Activated CD8-positive, alpha-beta memory T cell treated with anti-CD3 and anti-CD28 coated beads for 36 hours (primary cell): ENCODE measurements at regions not wholly inside any gene's neighbourhood (a gene's known extent, or its start where the extent isn't known, plus 50 kb on each side); places are given as distances from the start of the nearest gene placed in this dataset.

Experiments used
- CTCF ChIA-PET: fragments of 350-600 bp; sonication (Branson Sonifier 250); formaldehyde crosslinking; loops from one replicate; lab custom pipeline; 2021; ENCODE audit warnings: antibody characterized with exemption; lab: Charles Lee
- POLR2A ChIA-PET: fragments of 350-600 bp; sonication (Branson Sonifier 250); formaldehyde crosslinking; loops from one replicate; lab custom pipeline; 2021; ENCODE audit warnings: antibody characterized with exemption; lab: Charles Lee

GRCh38 chr5:118558871-118559270, 429.5 kb downstream of the DTWD2 start:
- CTCF ChIA-PET, result no interaction called here
- POLR2A ChIA-PET, result no interaction called here

DNA sequence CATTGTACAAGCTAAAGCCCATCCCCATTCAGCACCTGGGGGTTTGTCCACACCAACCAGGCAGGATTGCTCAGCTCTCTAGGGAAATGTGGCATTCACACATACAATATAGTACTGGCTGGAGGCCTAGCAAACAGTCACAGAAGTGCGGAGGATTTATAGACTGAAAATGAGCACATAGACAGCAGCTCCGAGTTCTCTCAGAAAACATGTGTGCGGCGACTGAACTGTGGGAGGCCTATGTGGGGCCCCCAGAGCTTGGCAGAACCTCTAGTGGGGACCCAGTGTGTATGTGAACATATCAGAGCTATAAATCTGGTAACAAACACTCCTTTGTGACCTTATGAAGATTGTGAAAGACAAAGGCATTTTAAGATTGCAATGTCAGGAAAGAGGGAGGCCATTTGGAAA, 431.1 kb downstream of the DTWD2 start:
- CTCF ChIA-PET, result interaction anchor here (1.3 kb wide), 1 partner anchor 235 kb away, joined by 3 read pairs; no protein-coding TSS in a partner anchor
- POLR2A ChIA-PET, result no interaction called here

- ChIA-PET POLR2A (no interaction called here), CTCF (no interaction called here)
Measured at GRCh38 chr5:118556792-118557191, 431.6 kb downstream of the DTWD2 start.

GRCh38 chr5:118555727-118556126, 432.6 kb downstream of the DTWD2 start:
- POLR2A ChIA-PET, result no interaction called here
- CTCF ChIA-PET, result no interaction called here

DNA sequence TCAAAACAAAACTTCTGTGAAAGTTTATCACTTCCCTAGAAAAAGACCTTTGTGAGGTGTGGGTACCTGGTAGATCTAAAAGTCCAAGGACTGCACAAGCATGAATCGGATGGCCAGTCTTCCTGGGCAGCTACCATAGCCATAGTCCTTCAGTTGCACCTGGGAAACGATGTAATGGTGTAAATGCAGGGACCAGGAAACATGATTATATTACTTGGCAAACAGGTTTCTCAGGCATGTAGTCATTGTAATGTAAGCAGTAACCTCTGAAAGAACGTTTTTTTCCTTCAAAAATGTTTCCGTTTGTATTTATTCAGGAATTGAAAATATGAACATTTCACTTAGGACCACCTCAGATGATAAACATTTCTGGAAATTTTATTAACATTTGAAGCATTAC, 433.4 kb downstream of the DTWD2 start:
- POLR2A ChIA-PET, result no interaction called here
- CTCF ChIA-PET, result no interaction called here

DNA sequence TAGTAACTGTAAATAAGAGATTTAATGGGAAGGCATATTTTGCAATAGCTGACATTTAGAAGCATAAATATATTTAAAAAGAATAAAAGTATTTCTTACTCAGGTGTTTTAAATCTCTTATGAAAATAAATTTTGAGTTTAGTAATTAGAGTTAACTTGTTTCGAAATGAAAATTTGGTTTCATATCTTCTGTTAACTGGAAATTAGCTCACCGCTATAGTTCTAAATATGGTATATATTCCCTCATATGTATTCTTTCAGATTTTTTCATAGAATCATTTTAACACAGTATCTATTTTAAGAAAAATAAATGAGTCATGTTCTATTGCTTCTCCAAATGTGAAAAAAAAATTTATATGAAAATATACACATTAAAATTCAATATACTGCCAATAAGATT, 434.1 kb downstream of the DTWD2 start:
- POLR2A ChIA-PET, result no interaction called here
- CTCF ChIA-PET, result no interaction called here

GRCh38 chr5:118553662-118554061, 434.7 kb downstream of the DTWD2 start:
- ChIA-PET CTCF (no interaction called here), POLR2A (no interaction called here)

GRCh38 chr5:118552731-118553360, 435.5 kb downstream of the DTWD2 start:
- ChIA-PET CTCF (no interaction called here), POLR2A (no interaction called here)

- ChIA-PET CTCF (no interaction called here), POLR2A (no interaction called here)
Measured at GRCh38 chr5:118552146-118552545, 436.2 kb downstream of the DTWD2 start.

DNA sequence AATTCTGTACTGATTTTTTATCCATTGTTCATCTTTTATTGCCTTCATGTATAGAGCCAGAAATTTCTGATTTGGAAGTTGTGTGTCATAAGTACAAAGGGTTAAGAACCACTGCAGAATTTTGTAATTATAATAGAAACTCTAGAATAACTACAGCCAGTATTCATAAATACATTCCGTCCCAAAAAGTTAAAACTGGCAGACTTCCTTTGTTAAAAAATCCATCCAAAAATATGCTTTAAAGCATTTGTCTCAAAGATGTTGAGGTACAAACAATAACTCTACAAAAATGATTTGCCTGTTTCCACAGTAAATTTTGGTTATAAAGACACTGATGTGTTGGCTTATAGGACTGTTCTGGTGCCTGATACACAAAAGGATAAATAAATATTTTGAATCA, 436.6 kb downstream of the DTWD2 start:
- CTCF ChIA-PET, result no interaction called here
- POLR2A ChIA-PET, result no interaction called here

DNA sequence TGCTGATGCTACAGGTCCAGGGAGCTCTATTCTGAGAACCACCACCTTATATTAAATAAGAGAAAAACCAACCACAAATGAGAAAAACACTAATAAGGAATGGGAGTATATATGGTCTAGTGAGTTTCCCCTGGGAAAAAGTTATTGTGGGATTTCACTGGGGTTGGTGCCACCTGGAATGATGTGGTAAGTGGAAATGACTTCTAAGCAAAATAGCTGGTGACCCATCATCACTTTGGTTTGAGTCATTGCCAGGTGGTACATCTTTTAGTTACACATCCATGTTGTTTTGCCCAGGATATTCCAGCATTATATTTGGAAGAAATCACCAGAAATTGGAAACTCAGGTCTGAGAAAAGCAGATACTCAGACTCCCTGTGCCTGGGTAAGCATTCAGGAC, 437.3 kb downstream of the DTWD2 start:
- ChIA-PET POLR2A (no interaction called here), CTCF (no interaction called here)

DNA sequence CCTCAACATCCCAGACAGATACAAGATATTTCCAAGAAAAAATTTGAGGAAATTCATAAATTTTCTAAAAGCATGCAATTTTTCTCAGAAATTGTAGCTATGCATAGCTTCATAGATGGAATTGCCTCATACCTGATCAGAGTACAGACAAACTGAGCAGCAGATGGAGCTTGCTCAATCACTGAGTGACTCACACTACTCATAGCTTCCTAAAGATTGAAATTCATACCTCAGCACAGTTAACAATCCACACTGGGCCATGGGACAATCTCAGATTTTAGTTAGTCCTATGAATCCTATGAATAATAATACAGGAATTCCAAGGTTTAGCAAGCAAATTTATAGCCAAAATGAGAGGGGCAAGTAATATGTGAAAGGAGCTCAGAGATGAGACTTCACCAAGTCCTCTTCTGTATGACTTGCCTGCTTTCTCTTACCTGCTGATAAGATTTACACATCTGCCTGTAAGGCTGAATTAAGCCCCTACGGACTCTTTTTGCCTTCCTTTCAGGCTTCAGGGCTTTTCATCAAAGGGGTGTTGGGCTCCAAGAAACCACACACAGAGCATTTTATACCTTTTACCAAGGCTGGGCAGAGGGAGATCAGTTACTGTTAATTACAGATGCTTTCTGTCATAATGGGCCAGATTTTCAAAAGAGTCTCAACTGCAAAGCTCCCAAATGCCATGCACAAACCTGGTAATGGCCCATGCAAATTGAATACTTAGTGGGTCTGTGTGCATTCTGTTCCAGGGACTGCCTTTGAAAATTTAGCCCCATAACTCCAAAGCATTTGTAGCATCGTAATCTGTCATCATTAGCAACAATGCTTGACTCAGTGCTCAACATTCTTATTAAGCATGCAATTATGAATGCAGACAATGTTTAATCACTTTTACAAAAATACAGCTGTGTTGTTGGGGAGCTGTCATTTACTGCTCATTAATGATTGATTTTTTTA, 439.3 kb downstream of the DTWD2 start:
- ChIA-PET POLR2A (no interaction called here), CTCF (no interaction called here)

DNA sequence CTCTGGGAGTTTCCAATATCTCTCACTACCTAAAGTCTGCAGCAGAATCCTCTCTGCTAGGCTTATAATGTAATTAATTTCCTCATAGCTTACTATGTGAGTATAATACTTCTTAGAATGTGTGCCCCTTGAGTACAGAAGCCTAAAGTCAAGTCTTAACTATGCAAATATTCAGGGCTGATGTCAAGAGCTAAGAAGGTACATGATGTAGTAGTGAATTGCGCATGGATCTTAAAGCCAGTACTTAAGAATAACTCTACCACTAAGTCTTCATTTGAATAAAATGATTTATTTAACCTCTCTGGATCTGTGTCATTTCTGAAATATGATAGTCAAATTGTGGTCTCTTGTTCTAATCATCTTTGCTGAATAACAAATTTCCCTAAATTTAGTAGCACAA, 442.9 kb downstream of the DTWD2 start:
- ChIA-PET CTCF (no interaction called here), POLR2A (no interaction called here)

GRCh38 chr5:118544887-118545449, 443.4 kb downstream of the DTWD2 start:
- CTCF ChIA-PET, result no interaction called here
- POLR2A ChIA-PET, result no interaction called here

GRCh38 chr5:118533923-118534322, 454.4 kb downstream of the DTWD2 start:
- CTCF ChIA-PET, result no interaction called here
- POLR2A ChIA-PET, result no interaction called here

- ChIA-PET POLR2A (no interaction called here), CTCF (no interaction called here)
Measured at GRCh38 chr5:118533156-118533555, 455.2 kb downstream of the DTWD2 start.

GRCh38 chr5:118531276-118531675, 457.1 kb downstream of the DTWD2 start:
- POLR2A ChIA-PET, result no interaction called here
- CTCF ChIA-PET, result no interaction called here

DNA sequence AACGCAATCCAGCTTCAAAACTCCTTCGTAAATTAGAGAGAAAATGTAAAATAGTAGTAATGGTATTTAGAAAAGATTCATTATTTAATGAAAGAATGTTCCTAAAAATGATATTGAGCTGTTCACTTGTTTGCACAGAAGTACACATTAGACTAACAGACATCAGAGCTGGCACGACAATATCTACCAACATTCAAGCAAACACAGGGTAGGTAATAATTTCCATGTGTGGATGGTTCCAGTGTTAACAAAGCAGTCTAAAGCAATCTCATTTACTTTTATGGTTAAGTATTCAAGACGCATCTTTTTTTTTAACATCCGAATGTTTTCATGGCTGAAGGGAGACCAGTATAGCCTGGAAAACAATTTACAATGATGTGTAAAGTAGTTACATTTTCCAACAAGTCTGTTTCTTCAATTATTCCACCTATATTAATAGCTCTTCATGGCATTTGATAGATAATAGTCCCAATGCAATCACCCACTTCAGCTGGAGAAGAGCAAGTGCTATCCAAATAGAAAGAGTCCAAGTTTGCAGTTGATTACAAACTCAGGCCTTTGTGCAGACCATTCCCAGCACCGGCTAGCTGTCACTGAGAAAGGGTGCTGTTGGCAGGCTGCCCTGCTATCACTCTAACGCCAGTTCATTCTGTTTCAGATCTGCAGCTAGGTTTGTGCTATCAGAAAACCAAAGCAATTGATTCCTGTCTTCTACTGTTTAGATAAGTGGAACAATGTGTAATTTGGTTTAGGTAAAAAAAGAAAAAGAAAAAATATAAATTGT, 458.8 kb downstream of the DTWD2 start:
- POLR2A ChIA-PET, result no interaction called here

GRCh38 chr5:118522626-118523025, 465.7 kb downstream of the DTWD2 start:
- POLR2A ChIA-PET, result no interaction called here
- CTCF ChIA-PET, result no interaction called here

More for the DNA sequence above, 458.8 kb downstream of the DTWD2 start:
- CTCF ChIA-PET, result no interaction called here
